Erythroblast (primary cell): ENCODE measurements at regions not wholly inside any gene's neighbourhood (a gene's known extent, or its start where the extent isn't known, plus 50 kb on each side); places are given as distances from the start of the nearest gene placed in this dataset.
"Not testable (repeated sequence)": the region's sequence is repeated elsewhere in the genome, so short reads cannot be mapped to it uniquely, and the experiment has no call there.

Experiments
- GATA1 ChIP-seq: IDR thresholded peaks from 2 replicates; pipeline ENCODE4 v1.6.1; 2011; ENCODE audit warnings: low read depth, mild to moderate bottlenecking, control low read depth, low read length, moderate library complexity
- POLR2A ChIP-seq: IDR thresholded peaks from 2 replicates; pipeline ENCODE4 v1.6.1; 2011; ENCODE audit warnings: mild to moderate bottlenecking, low read length

GRCh38 chr1:243054681-243055080, 200.4 kb downstream of the CEP170 start:
- not testable (repeated sequence) for TF ChIP-seq POLR2A, GATA1
